H9 (cell line): ENCODE measurements at regions not wholly inside any gene's neighbourhood (a gene's known extent, or its start where the extent isn't known, plus 50 kb on each side); places are given as distances from the start of the nearest gene placed in this dataset.
A peak's percentile ranks its signal among the peaks of the same experiment; 100 is the strongest.

Experiments
- DNase-seq: peaks from one replicate; pipeline ENCODE4 v3.0.0-alpha.2; 2017
- H2AFZ ChIP-seq: one replicate; pipeline ENCODE4 v1.6.1; 2013; ENCODE audit warnings: mild to moderate bottlenecking, low read length, control low read depth, moderate library complexity
- H2AK5ac ChIP-seq: 2 replicates; pipeline ENCODE4 v1.6.1; 2013; ENCODE audit warnings: low read length, control low read depth, mixed read lengths; ENCODE audit not compliant: insufficient read length
- H2BK120ac ChIP-seq: one replicate; pipeline ENCODE4 v1.6.1; 2013; ENCODE audit warnings: low read depth, mild to moderate bottlenecking, low read length, control low read depth, inconsistent platforms; ENCODE audit not compliant: poor library complexity, severe bottlenecking
- H2BK12ac ChIP-seq: 2 replicates; pipeline ENCODE4 v1.6.1; 2013; ENCODE audit warnings: low read length, control low read depth, mixed read lengths, low read depth; ENCODE audit not compliant: insufficient read length
- H2BK15ac ChIP-seq: 2 replicates; pipeline ENCODE4 v1.6.1; 2013; ENCODE audit warnings: low read depth, low read length, control low read depth
- H2BK20ac ChIP-seq: one replicate; pipeline ENCODE4 v1.6.1; 2013; ENCODE audit warnings: low read depth, mild to moderate bottlenecking, low read length, control low read depth, inconsistent platforms; ENCODE audit not compliant: poor library complexity, severe bottlenecking
- H2BK5ac ChIP-seq: 2 replicates; pipeline ENCODE4 v1.6.1; 2013; ENCODE audit warnings: low read length, control low read depth, mixed read lengths; ENCODE audit not compliant: insufficient read length
- H3K14ac ChIP-seq: 2 replicates; pipeline ENCODE4 v1.6.1; 2013; ENCODE audit warnings: low read length, control low read depth; ENCODE audit not compliant: insufficient read depth
- H3K18ac ChIP-seq: 2 replicates; pipeline ENCODE4 v1.6.1; 2013; ENCODE audit warnings: low read depth, mild to moderate bottlenecking, mixed read lengths, low read length, control low read depth; ENCODE audit not compliant: insufficient read length
- H3K23ac ChIP-seq: 2 replicates; pipeline ENCODE4 v1.6.1; 2013; ENCODE audit warnings: low read length, control low read depth, mixed read lengths, low read depth; ENCODE audit not compliant: insufficient read length
- H3K23me2 ChIP-seq: 2 replicates; pipeline ENCODE4 v1.6.1; 2013; ENCODE audit warnings: low read depth, mild to moderate bottlenecking, mixed read lengths, low read length, control low read depth; ENCODE audit not compliant: insufficient read length, poor library complexity, severe bottlenecking
- H3K27ac ChIP-seq: 2 replicates; pipeline ENCODE4 v1.5.1; 2013; ENCODE audit warnings: low read length, control low read depth, mixed read lengths, low read depth; ENCODE audit not compliant: insufficient read length
- H3K27me3 ChIP-seq: 2 replicates; pipeline ENCODE4 v1.6.1; 2013; ENCODE audit warnings: low read length, control low read depth, inconsistent platforms; ENCODE audit not compliant: insufficient read depth
- H3K4ac ChIP-seq: 2 replicates; pipeline ENCODE4 v1.6.1; 2013; ENCODE audit warnings: low read depth, mild to moderate bottlenecking, control low read depth, inconsistent platforms, low read length, moderate library complexity
- H3K4me1 ChIP-seq: 2 replicates; pipeline ENCODE4 v1.6.1; 2013; ENCODE audit warnings: low read length, control low read depth, inconsistent platforms; ENCODE audit not compliant: insufficient read depth
- H3K4me2 ChIP-seq: 2 replicates; pipeline ENCODE4 v1.6.1; 2013; ENCODE audit warnings: low read length, control low read depth, mixed read lengths; ENCODE audit not compliant: insufficient read length, insufficient read depth
- H3K56ac ChIP-seq: 2 replicates; pipeline ENCODE4 v1.6.1; 2013; ENCODE audit warnings: low read depth, mild to moderate bottlenecking, mixed read lengths, low read length, control low read depth; ENCODE audit not compliant: insufficient read length
- H3K79me1 ChIP-seq: 2 replicates; pipeline ENCODE4 v1.6.1; 2013; ENCODE audit warnings: low read depth, mild to moderate bottlenecking, moderate library complexity, low read length, control low read depth, inconsistent platforms; ENCODE audit not compliant: insufficient read depth, poor library complexity, severe bottlenecking
- H3K79me2 ChIP-seq: 2 replicates; pipeline ENCODE4 v1.6.1; 2013; ENCODE audit warnings: low read length, control low read depth, inconsistent platforms; ENCODE audit not compliant: insufficient read depth
- H3K9ac ChIP-seq: 2 replicates; pipeline ENCODE4 v1.6.1; 2013; ENCODE audit warnings: low read length, control low read depth, mixed read lengths; ENCODE audit not compliant: insufficient read length; ENCODE audit errors: extremely low read depth
- H3K9me3 ChIP-seq: one replicate; pipeline ENCODE4 v1.6.1; 2013; ENCODE audit warnings: low read depth, low read length, inconsistent platforms; ENCODE audit not compliant: control insufficient read depth
- H3T11ph ChIP-seq: one replicate; pipeline ENCODE4 v1.6.1; 2013; ENCODE audit warnings: mild to moderate bottlenecking, low read length, control low read depth, inconsistent platforms
- H4K20me1 ChIP-seq: one replicate; pipeline ENCODE4 v1.6.1; 2013; ENCODE audit not compliant: control insufficient read depth, insufficient read length, insufficient read depth
- H4K5ac ChIP-seq: 2 replicates; pipeline ENCODE4 v1.6.1; 2013; ENCODE audit warnings: low read depth, mild to moderate bottlenecking, mixed read lengths, low read length, control low read depth; ENCODE audit not compliant: insufficient read length
- H4K8ac ChIP-seq: replicated peaks from 2 replicates; pipeline ENCODE4 v1.6.1; 2013; ENCODE audit warnings: low read length, control low read depth, mixed read lengths, low read depth; ENCODE audit not compliant: insufficient read length
- H4K91ac ChIP-seq: 2 replicates; pipeline ENCODE4 v1.6.1; 2013; ENCODE audit warnings: low read depth, mild to moderate bottlenecking, moderate library complexity, mixed read lengths, low read length, control low read depth; ENCODE audit not compliant: insufficient read length
- H3K27ac Mint-ChIP-seq, 3 experiments: 2 replicates in 2 of 3; 3 replicates in 1 of 3; pipeline ENCODE4 v1.8.0; 2020 to 2021; ENCODE audit warnings: mixed read lengths in 3 of 3, mild to moderate bottlenecking in 1 of 3, moderate library complexity in 1 of 3
- H3K27me3 Mint-ChIP-seq: 2 replicates; pipeline ENCODE4 v1.8.0; 2021; ENCODE audit warnings: low read depth, mild to moderate bottlenecking, moderate library complexity, mixed read lengths
- H3K36me3 Mint-ChIP-seq, 3 experiments: 2 replicates in 2 of 3; 3 replicates in 1 of 3; pipeline ENCODE4 v1.8.0; 2020 to 2021; ENCODE audit warnings: low read depth in 3 of 3, mixed read lengths in 3 of 3; ENCODE audit not compliant: insufficient read depth in 1 of 3
- H3K4me1 Mint-ChIP-seq, 2 experiments: 2 replicates each; pipeline ENCODE4 v1.8.0; 2020; ENCODE audit warnings: mixed read lengths in 2 of 2
- H3K4me3 Mint-ChIP-seq, 2 experiments: 2 replicates in 1 of 2; 3 replicates in 1 of 2; pipeline ENCODE4 v1.8.0; 2020 to 2021; ENCODE audit warnings: mild to moderate bottlenecking in 2 of 2, mixed read lengths in 2 of 2, moderate library complexity in 1 of 2
- H3K9me3 Mint-ChIP-seq, 2 experiments: 2 replicates in 1 of 2; 3 replicates in 1 of 2; pipeline ENCODE4 v1.8.0; 2020; ENCODE audit warnings: mild to moderate bottlenecking in 2 of 2, mixed read lengths in 2 of 2, moderate library complexity in 1 of 2
- CTCF ChIP-seq: fragments of 200-600 bp; sonication (generic); conservative IDR thresholded peaks from 3 replicates; pipeline ENCODE4 v1.8.0; 2021; ENCODE audit warnings: antibody characterized with exemption, mild to moderate bottlenecking
- WGBS: extraction: QIAGEN DNeasy Blood & Tissue Kit; methylation state at CpG from one replicate; pipeline ENCODE4 v1.1.7; 2013; ENCODE audit warnings: missing lambda C conversion rate, low lambda C conversion rate, mixed read lengths; ENCODE audit not compliant: insufficient read length; ENCODE audit errors: extremely low coverage; 5-methylcytosine and 5-hydroxymethylcytosine counted together

- H3K9me3 Mint-ChIP-seq = peaks cover 5 to 10% of the 10 kb centered on the region in 2 experiments; a peak in 4 of 5 replicates
- Histone ChIP-seq H2BK5ac (no peak overlapping the region), H3K4me2 (no peak overlapping the region), H4K20me1 (no peaks in the 10 kb centered on the region), H3K79me1 (no peaks in the 10 kb centered on the region), H2BK12ac (no peak overlapping the region), H4K5ac (no peak overlapping the region), H3K4me1 (no peaks in the 10 kb centered on the region), H3K23me2 (no peaks in the 10 kb centered on the region), H3K14ac (no peak overlapping the region), H3K18ac (no peak overlapping the region), H2BK120ac (no peak overlapping the region), H3K79me2 (no peaks in the 10 kb centered on the region), H3K27me3 (no peaks in the 10 kb centered on the region), H3K9ac (no peak overlapping the region), H4K8ac (no peak overlapping the region), H2BK20ac (no peak overlapping the region), H3K23ac (no peak overlapping the region), H2AFZ (no peak overlapping the region), H3K56ac (no peak overlapping the region), H3K9me3 (no peaks in the 10 kb centered on the region), H3K4ac (no peak overlapping the region), H2BK15ac (no peak overlapping the region), H4K91ac (no peak overlapping the region), H3T11ph (no peak overlapping the region), H3K27ac (no peak overlapping the region), H2AK5ac (no peak overlapping the region)
- H3K27ac Mint-ChIP-seq = peak overlapping the region in 1 of 3 experiments; percentile 27; a peak in 2 of 7 replicates
- WGBS = no CpG with 5 or more reads among the region's 2 CpGs
- peaks cover 0 to 7% (median 4%) of the 10 kb centered on the region in 3 experiments; a peak in 5 of 7 replicates for H3K36me3 Mint-ChIP-seq
- peaks cover 2% of the 10 kb centered on the region for H3K27me3 Mint-ChIP-seq
- no peak for DNase-seq
- no peak overlapping the region for H3K4me3 Mint-ChIP-seq
- H3K4me1 Mint-ChIP-seq = peaks cover 16 to 23% of the 10 kb centered on the region in 2 experiments
- TF ChIP-seq CTCF = no peak
Observed at GRCh38 chr14:97705107-97705506, 907.9 kb downstream of the VRK1 start.
